Loucy (cell line): ENCODE measurements at regions not wholly inside any gene's neighbourhood (a gene's known extent, or its start where the extent isn't known, plus 50 kb on each side); places are given as distances from the start of the nearest gene placed in this dataset.

Experiments
- CTCF ChIP-seq: fragments of 200-600 bp; sonication (generic); conservative IDR thresholded peaks from 2 replicates; pipeline ENCODE4 v1.5.1; 2014; ENCODE audit warnings: mild to moderate bottlenecking, antibody characterized with exemption, low read length
- EZH2phosphoT487 ChIP-seq: fragments of 200-600 bp; IDR thresholded peaks from 2 replicates; pipeline ENCODE4 v1.6.1; 2018; ENCODE audit warnings: antibody characterized with exemption, mild to moderate bottlenecking, moderate library complexity, borderline replicate concordance

- TF ChIP-seq CTCF (no peak), EZH2phosphoT487 (no peak)
Measured at GRCh38 chr2:157957596-157957995, 81.5 kb upstream of the ACVR1 start.
